Loucy (cell line): ENCODE measurements at regions not wholly inside any gene's neighbourhood (a gene's known extent, or its start where the extent isn't known, plus 50 kb on each side); places are given as distances from the start of the nearest gene placed in this dataset.
"Not testable (repeated sequence)": the region's sequence is repeated elsewhere in the genome, so short reads cannot be mapped to it uniquely, and the experiment has no call there.

Experiments
- CTCF ChIP-seq: fragments of 200-600 bp; sonication (generic); conservative IDR thresholded peaks from 2 replicates; pipeline ENCODE4 v1.5.1; 2014; ENCODE audit warnings: mild to moderate bottlenecking, antibody characterized with exemption, low read length
- EZH2phosphoT487 ChIP-seq: fragments of 200-600 bp; IDR thresholded peaks from 2 replicates; pipeline ENCODE4 v1.6.1; 2018; ENCODE audit warnings: antibody characterized with exemption, mild to moderate bottlenecking, moderate library complexity, borderline replicate concordance

- not testable (repeated sequence) for TF ChIP-seq CTCF, EZH2phosphoT487
Measured at GRCh38 chrX:87178009-87178408, 339.6 kb upstream of the KLHL4 start.
